ENCODE measurements at regions not wholly inside any gene's neighbourhood (a gene's known extent, or its start where the extent isn't known, plus 50 kb on each side); places are given as distances from the start of the nearest gene placed in this dataset.

DNA sequence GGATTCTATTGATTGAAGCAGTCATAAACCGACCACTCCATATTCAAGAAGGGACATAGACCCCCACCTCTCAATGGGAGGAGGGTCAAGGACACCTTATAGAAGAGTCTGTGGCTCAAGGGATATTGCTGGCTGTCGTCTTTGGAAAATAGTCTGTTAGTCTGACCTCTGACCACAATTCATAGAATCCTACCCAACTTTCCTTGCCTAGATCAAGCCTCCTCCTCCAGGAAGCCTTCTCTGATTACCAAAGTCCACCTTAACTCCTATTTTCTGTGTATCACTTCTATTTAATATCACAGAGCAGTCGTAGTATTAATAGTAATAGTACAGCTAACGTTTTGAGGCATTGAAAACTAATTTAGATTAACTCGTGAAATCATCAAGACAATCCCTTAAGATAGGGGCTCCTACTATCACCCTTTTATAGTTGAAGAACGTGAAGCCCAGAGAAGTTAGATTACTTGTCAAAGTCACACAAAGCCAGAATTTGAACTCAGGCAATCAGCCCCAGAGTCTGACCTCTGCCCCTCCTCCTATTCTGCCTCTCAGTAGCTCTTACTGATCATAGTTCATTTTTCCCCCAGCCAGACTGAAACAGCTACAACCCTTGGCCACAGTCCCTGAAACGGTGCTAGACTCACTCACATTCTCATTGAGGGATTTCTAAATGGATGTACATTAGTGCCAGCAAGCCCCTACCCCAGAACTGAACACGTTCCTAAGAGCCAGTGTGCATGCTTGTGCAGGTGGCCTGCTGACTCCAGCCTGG is 636.6 kb downstream of the MID1IP1 start:
- ChIA-PET RAD21 (ENCODE audit: low non-redundant PET in 1 of 2, low total read pairs in 2 of 2, uncharacterized antibody in 2 of 2, unreplicated experiment in 2 of 2) (no interaction called here), POLR2A (no interaction called here), CTCF (no interaction called here)
- no TSS peak for BruUV-seq (replicated peaks)
- Histone ChIP-seq H3K4me1 (ENCODE audit: control insufficient read depth in 1 of 2, insufficient read depth in 2 of 2, low read length in 2 of 2) (no peaks in the 10 kb centered on the region), H3K27me3 (ENCODE audit: insufficient read depth, low read length) (no peaks in the 10 kb centered on the region), H3K4me2 (ENCODE audit: low read length) (no peak overlapping the region), H3K79me2 (ENCODE audit: insufficient read depth, low read length) (no peaks in the 10 kb centered on the region), H3K9me3 (ENCODE audit: control insufficient read depth in 1 of 2, insufficient read depth in 1 of 2, low read depth in 1 of 2, low read length in 2 of 2) (no peaks in the 10 kb centered on the region), H2AFZ (ENCODE audit: low read depth, low read length, poor library complexity, severe bottlenecking) (no peak overlapping the region), H3K9ac (ENCODE audit: low read length) (no peak overlapping the region), H4K20me1 (ENCODE audit: insufficient read depth) (no peaks in the 10 kb centered on the region), H3K27ac (ENCODE audit: low read depth, low read length) (no peak overlapping the region), H3K36me3 (ENCODE audit: control insufficient read depth in 1 of 2, insufficient read depth in 2 of 2, low read length in 2 of 2) (no peaks in the 10 kb centered on the region), H3K4me3 (replicated peaks in 1 of 2; ENCODE audit: low read depth in 1 of 2, low read length in 2 of 2) (no peak overlapping the region), H3K9me2 (ENCODE audit: insufficient read depth) (no peaks in the 10 kb centered on the region)
- intact Hi-C loops (cut with micrococcal nuclease), result no loop called here
- TF ChIP-seq, protein P1, sequence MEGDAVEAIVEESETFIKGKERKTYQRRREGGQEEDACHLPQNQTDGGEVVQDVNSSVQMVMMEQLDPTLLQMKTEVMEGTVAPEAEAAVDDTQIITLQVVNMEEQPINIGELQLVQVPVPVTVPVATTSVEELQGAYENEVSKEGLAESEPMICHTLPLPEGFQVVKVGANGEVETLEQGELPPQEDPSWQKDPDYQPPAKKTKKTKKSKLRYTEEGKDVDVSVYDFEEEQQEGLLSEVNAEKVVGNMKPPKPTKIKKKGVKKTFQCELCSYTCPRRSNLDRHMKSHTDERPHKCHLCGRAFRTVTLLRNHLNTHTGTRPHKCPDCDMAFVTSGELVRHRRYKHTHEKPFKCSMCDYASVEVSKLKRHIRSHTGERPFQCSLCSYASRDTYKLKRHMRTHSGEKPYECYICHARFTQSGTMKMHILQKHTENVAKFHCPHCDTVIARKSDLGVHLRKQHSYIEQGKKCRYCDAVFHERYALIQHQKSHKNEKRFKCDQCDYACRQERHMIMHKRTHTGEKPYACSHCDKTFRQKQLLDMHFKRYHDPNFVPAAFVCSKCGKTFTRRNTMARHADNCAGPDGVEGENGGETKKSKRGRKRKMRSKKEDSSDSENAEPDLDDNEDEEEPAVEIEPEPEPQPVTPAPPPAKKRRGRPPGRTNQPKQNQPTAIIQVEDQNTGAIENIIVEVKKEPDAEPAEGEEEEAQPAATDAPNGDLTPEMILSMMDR (IDR thresholded peaks at IDR 0.05 in 2 of 3, conservative IDR thresholded peaks at IDR 0.05 in 1 of 3; ENCODE audit: borderline replicate concordance in 1 of 3, insufficient read depth in 1 of 3, low read depth in 2 of 3, low read length in 2 of 3), result no peak
- no peak for TF ChIP-seq SIN3A (IDR thresholded peaks at IDR 0.05; ENCODE audit: low read depth)
- TF ChIP-seq TCF7L2 (IDR thresholded peaks at IDR 0.05; ENCODE audit: borderline replicate concordance, extremely low read depth, insufficient read depth, insufficient read length), result no peak
- no peak for TF ChIP-seq YY1 (IDR thresholded peaks at IDR 0.05; ENCODE audit: extremely low read depth, insufficient replicate concordance, low read depth, low read length)
- TF ChIP-seq SRF (IDR thresholded peaks at IDR 0.05; ENCODE audit: low read depth), result no peak
- TF ChIP-seq JUND (IDR thresholded peaks at IDR 0.05), result no peak
- TF ChIP-seq CBX3 (IDR thresholded peaks at IDR 0.05; ENCODE audit: low read depth), result no peak
- no peak for TF ChIP-seq EZH2 (IDR thresholded peaks at IDR 0.05)
- TF ChIP-seq EZH2phosphoT487 (IDR thresholded peaks at IDR 0.05; ENCODE audit: borderline replicate concordance), result no peak
- no peak for TF ChIP-seq POLR2AphosphoS5 (IDR thresholded peaks at IDR 0.05; ENCODE audit: low read depth, low read length)
- TF ChIP-seq, protein P2, sequence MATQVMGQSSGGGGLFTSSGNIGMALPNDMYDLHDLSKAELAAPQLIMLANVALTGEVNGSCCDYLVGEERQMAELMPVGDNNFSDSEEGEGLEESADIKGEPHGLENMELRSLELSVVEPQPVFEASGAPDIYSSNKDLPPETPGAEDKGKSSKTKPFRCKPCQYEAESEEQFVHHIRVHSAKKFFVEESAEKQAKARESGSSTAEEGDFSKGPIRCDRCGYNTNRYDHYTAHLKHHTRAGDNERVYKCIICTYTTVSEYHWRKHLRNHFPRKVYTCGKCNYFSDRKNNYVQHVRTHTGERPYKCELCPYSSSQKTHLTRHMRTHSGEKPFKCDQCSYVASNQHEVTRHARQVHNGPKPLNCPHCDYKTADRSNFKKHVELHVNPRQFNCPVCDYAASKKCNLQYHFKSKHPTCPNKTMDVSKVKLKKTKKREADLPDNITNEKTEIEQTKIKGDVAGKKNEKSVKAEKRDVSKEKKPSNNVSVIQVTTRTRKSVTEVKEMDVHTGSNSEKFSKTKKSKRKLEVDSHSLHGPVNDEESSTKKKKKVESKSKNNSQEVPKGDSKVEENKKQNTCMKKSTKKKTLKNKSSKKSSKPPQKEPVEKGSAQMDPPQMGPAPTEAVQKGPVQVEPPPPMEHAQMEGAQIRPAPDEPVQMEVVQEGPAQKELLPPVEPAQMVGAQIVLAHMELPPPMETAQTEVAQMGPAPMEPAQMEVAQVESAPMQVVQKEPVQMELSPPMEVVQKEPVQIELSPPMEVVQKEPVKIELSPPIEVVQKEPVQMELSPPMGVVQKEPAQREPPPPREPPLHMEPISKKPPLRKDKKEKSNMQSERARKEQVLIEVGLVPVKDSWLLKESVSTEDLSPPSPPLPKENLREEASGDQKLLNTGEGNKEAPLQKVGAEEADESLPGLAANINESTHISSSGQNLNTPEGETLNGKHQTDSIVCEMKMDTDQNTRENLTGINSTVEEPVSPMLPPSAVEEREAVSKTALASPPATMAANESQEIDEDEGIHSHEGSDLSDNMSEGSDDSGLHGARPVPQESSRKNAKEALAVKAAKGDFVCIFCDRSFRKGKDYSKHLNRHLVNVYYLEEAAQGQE (IDR thresholded peaks at IDR 0.05; ENCODE audit: low read depth), result no peak
- TF ChIP-seq, protein P3, sequence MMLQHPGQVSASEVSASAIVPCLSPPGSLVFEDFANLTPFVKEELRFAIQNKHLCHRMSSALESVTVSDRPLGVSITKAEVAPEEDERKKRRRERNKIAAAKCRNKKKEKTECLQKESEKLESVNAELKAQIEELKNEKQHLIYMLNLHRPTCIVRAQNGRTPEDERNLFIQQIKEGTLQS (IDR thresholded peaks at IDR 0.05), result no peak
- TF ChIP-seq ZFX (IDR thresholded peaks at IDR 0.05), result no peak
- DNase-seq (ENCODE audit: low read depth, low spot score) (no peak), ATAC-seq (no peak)

All from HCT116 (cell line).